ENCODE measurements at regions not wholly inside any gene's neighbourhood (a gene's known extent, or its start where the extent isn't known, plus 50 kb on each side); places are given as distances from the start of the nearest gene placed in this dataset.

DNA sequence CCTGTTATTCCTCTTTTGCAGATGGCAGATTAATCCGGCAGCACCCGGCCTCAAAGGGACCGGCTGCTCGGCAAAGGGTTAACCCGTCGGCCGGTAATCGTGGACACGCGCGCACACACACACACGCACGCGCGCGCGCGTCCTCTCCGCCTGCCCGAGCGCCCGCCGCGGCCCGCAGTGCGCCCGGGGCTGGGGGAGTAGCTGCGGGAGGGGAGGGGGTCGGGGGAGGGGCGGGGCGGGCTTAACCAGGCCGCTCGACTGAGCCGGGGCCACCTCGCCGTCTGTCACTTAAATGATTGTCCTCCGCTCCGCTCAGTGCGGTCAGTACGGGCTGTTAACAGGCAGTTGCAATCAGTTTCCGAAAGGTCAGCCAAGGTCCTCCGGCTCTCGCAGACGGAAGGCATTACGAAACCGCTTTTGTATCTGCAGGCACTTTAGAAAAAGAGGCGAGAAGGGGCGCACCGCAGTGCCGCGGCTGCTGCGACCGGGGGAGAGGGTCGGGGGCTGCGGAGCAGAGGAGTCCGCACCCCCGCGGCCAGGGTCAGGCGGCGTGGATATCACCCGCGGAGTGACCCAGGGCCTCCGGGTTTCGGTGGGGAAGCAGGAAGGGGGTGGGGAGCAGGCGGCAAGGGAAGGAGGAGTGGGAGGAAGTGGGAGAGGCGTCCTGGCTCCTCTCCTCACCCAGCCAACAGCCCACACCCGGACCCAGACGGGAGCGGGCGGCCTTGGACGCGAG is 57.3 kb upstream of the BCOR start:
- 0 to 1% methylated on average over 47 to 68 of the region's 72 CpGs for WGBS, 2 donors
- peak; percentile 69 to 81 for DNase-seq
- Histone ChIP-seq H3K4me3 (peak overlapping the region; percentile 32 to 56 (median 53)), H3K9me3 (no peaks in the 10 kb centered on the region), H3K27ac (peak overlapping the region; percentile 21 to 89 (median 82)), H3K4me1 (peaks cover 6 to 52% (median 32%) of the 10 kb centered on the region in 9 donors), H3K27me3 (peaks cover 0 to 100% (median 0%) of the 10 kb centered on the region in 7 donors), H3K36me3 (no peaks in the 10 kb centered on the region)
- TF ChIP-seq, protein P1, sequence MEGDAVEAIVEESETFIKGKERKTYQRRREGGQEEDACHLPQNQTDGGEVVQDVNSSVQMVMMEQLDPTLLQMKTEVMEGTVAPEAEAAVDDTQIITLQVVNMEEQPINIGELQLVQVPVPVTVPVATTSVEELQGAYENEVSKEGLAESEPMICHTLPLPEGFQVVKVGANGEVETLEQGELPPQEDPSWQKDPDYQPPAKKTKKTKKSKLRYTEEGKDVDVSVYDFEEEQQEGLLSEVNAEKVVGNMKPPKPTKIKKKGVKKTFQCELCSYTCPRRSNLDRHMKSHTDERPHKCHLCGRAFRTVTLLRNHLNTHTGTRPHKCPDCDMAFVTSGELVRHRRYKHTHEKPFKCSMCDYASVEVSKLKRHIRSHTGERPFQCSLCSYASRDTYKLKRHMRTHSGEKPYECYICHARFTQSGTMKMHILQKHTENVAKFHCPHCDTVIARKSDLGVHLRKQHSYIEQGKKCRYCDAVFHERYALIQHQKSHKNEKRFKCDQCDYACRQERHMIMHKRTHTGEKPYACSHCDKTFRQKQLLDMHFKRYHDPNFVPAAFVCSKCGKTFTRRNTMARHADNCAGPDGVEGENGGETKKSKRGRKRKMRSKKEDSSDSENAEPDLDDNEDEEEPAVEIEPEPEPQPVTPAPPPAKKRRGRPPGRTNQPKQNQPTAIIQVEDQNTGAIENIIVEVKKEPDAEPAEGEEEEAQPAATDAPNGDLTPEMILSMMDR (IDR thresholded peaks at IDR 0.05): no peak
- peak; percentile 27 to 77 (median 60) for ATAC-seq
- intact Hi-C loops (cut with DNase I): loop anchor here in 8 of 10 donors (2.0 to 10.0 kb wide), 11 partner anchors 20 to 420 kb away; partner anchors contain the start of gene BCOR (in 2 of the 8)

DNA sequence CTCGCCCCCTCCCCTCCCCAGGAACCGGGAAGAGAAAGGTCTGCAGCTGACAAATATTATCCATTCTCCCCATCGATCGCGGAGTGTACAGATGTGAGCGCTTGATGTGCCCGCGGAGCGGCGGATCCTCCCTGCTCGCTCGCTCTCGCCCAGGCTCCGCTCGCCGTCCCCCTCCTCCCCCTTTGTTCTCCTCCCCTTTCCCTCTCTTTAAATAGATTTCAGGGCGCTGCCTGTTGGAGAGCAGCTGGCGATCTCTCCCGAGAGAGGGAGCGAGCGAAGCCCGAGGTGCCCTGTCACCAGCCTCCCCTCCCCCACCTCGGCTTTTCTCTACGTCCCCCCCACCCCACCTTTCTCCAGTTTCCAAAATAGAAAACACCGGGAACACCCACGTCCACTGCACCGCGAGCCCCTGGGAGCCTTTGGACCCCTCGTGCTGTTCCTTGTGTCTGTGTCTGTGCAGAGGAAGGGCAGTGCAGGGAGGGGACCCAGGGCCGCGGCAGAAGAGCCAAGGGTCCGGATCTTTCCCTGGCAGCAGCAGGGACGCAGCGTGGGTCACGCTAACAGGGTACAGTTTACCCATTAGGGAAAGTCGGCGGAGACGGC is 56.6 kb upstream of the BCOR start:
- Histone ChIP-seq H3K27me3 (peaks cover 0 to 100% (median 0%) of the 10 kb centered on the region in 7 donors), H3K4me1 (peaks cover 6 to 59% (median 38%) of the 10 kb centered on the region in 9 donors), H3K36me3 (no peaks in the 10 kb centered on the region), H3K27ac (peak overlapping the region; percentile 21 to 89 (median 82)), H3K4me3 (peak overlapping the region; percentile 32 to 56 (median 53)), H3K9me3 (no peaks in the 10 kb centered on the region)
- TF ChIP-seq, protein P1 (IDR thresholded peaks at IDR 0.05): no peak
- WGBS, 2 donors: 0 to 1% methylated on average over 17 to 36 of the region's 38 CpGs
- intact Hi-C loops (cut with DNase I): loop anchor here in 8 of 10 donors (2.0 to 10.0 kb wide), 11 partner anchors 20 to 420 kb away; partner anchors contain the start of gene BCOR (in 1 of the 8)
- peak; percentile 35 to 67 (median 58) for ATAC-seq
- peak; percentile 53 to 57 for DNase-seq

DNA sequence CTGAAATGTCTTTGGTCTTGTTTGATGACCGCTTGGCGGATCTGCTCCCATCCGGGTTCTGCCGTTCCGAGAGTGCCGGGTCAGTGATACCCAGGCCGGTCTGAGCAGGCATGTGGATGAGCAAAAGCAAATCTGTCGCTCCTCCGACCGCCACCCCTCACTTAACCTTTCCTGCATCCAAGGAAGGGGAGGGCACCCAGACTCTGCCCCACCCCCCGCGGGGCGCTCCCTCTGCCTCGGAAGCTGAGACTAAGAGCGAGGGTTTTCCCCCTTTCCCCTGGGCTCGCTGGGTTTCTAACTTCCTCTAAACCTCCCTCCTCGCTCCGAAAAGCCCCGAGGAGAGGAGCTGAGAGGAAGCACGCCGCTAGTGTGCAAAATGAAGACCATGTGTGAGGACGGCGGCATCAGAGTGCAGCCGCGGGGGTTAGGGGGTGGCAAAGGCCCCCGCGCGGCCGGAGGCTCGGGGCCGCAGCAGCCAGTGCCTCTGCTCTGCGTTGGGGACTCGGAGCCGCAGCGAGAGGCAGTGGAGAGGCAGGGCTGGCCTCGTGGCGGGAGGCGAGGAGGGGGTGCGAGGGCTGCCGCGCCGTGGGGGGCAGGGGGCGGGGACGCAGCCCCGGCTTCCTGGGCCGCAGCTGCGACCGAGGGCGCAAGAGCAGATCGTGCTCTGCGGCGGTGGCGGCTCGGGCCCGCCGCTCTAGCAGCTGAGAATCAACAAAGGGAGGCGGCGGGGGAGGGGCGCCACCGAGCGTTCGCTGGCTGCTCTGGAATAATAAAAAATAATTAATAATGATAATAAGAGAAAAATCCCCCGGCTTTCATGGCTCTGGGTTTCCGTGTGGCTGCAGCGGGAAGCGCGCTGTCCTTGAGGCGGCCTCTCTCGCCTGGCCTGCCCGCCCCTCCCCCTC is 55.8 kb upstream of the BCOR start:
- TF ChIP-seq, protein P1 (IDR thresholded peaks at IDR 0.05): peak in 4 of 9 donors; percentile 6 to 41 (median 16)
- peak overlapping the region; percentile 21 to 89 (median 82) for H3K27ac ChIP-seq
- H3K36me3 ChIP-seq: no peaks in the 10 kb centered on the region
- intact Hi-C loops (cut with DNase I): loop anchor here in 9 of 10 donors (2.0 to 10.0 kb wide), 12 partner anchors 21 to 419 kb away; partner anchors contain the start of gene BCOR (in 1 of the 9)
- peak; percentile 2 to 39 (median 28) for ATAC-seq
- peaks cover 6 to 66% (median 45%) of the 10 kb centered on the region in 9 donors for H3K4me1 ChIP-seq
- 1% methylated on average over 37 to 62 of the region's 70 CpGs for WGBS, 2 donors
- no peak for DNase-seq
- H3K9me3 ChIP-seq: no peaks in the 10 kb centered on the region
- H3K27me3 ChIP-seq: peaks cover 0 to 100% (median 0%) of the 10 kb centered on the region in 7 donors
- H3K4me3 ChIP-seq: peak overlapping the region; percentile 32 to 56 (median 53)
